Body of pancreas (tissue), 4 donors: ENCODE measurements at regions not wholly inside any gene's neighbourhood (a gene's known extent, or its start where the extent isn't known, plus 50 kb on each side); places are given as distances from the start of the nearest gene placed in this dataset.
A peak's percentile ranks its signal among the peaks of the same experiment; 100 is the strongest.

Source experiments
- ATAC-seq: fragments of 150-250 bp; one replicate; pipeline ENCODE4 v1.9.1; 2016
- DNase-seq, 4 donors: peaks; one replicate each; pipeline ENCODE4 v3.0.0-alpha.2; 2019
- H3K27ac ChIP-seq, 4 donors: fragments of 200-600 bp; sonication (generic); 1 replicate in 3 of 4; 2 replicates in 1 of 4; pipeline versions ENCODE4 v1.5.1 to v1.6.1; 2016 to 2019; ENCODE audit warnings: mild to moderate bottlenecking in 1 of 4, mixed read lengths in 1 of 4, moderate library complexity in 1 of 4
- H3K27me3 ChIP-seq, 2 donors: fragments of 200-600 bp; sonication (generic); one replicate each; pipeline ENCODE4 v1.6.0; 2016; ENCODE audit warnings: mild to moderate bottlenecking in 1 of 2
- H3K36me3 ChIP-seq, 2 donors: fragments of 200-600 bp; sonication (generic); replicated peaks in 1 of 2; 2 replicates each; pipeline ENCODE4 v1.5.1; 2016; ENCODE audit warnings: low read depth in 2 of 2; ENCODE audit not compliant: insufficient read depth in 1 of 2
- H3K4me1 ChIP-seq: fragments of 200-600 bp; sonication (generic); one replicate; pipeline ENCODE4 v1.6.0; 2016
- H3K4me3 ChIP-seq, 2 donors: fragments of 200-600 bp; sonication (generic); 1 replicate in 1 of 2; 2 replicates in 1 of 2; pipeline ENCODE4 v1.5.1; 2016 to 2019
- H3K9me3 ChIP-seq, 3 donors: fragments of 200-600 bp; sonication (generic); 1 replicate in 2 of 3; 2 replicates in 1 of 3; pipeline ENCODE4 v1.5.1; 2016
- CTCF ChIP-seq, 7 experiments: fragments of 450-650 bp in 4 of 7; fragments of 200-600 bp in 3 of 7; sonication (generic) in 3 of 7; IDR thresholded peaks; one replicate each; pipeline ENCODE4 v1.5.1; 2016 to 2019; ENCODE audit warnings: antibody characterized with exemption in 7 of 7
- POLR2A ChIP-seq, 3 donors: fragments of 450-650 bp; IDR thresholded peaks; one replicate each; pipeline ENCODE4 v1.6.1; 2016; ENCODE audit warnings: antibody characterized with exemption in 3 of 3, mild to moderate bottlenecking in 2 of 3
- WGBS, 2 donors: methylation state at CpG; one replicate each; pipeline ENCODE4 v1.1.5; 2017; 5-methylcytosine and 5-hydroxymethylcytosine counted together
- intact Hi-C: fragments of 100-400 bp; cut with DNase I; formaldehyde crosslinking; loops from one replicate; pipeline ENCODE4 v1.15.1; 2023

- peak overlapping the region; percentile 20 to 31 for H3K4me3 ChIP-seq
- WGBS, 2 donors, result 1% methylated on average over 30 to 31 of the region's 31 CpGs
- DNase-seq (peak in 3 of 4 donors; percentile 75 to 79 (median 78)), ATAC-seq (peak; percentile 43)
- H3K27ac ChIP-seq, result peak overlapping the region; percentile 93 to 98 (median 95)
- H3K27me3 ChIP-seq, result no peaks in the 10 kb centered on the region
- H3K9me3 ChIP-seq, result no peaks in the 10 kb centered on the region
- TF ChIP-seq CTCF (IDR thresholded peaks at IDR 0.05) (no peak), POLR2A (IDR thresholded peaks at IDR 0.05) (no peak)
- no peaks in the 10 kb centered on the region for H3K36me3 ChIP-seq
- intact Hi-C loops, result no loop called here
- peaks cover 28% of the 10 kb centered on the region for H3K4me1 ChIP-seq
These were observed 73.1 kb downstream of the OR2B2 start for GRCh38 chr6:27838945-27839625.

- TF ChIP-seq CTCF (IDR thresholded peaks at IDR 0.05) (peak in 4 of 7 experiments; percentile 34 to 50 (median 42)), POLR2A (IDR thresholded peaks at IDR 0.05) (peak; percentile 68 to 97 (median 96))
- Histone ChIP-seq H3K9me3 (no peaks in the 10 kb centered on the region), H3K27me3 (no peaks in the 10 kb centered on the region), H3K36me3 (no peaks in the 10 kb centered on the region), H3K4me3 (peak overlapping the region; percentile 31 to 36), H3K27ac (peak overlapping the region; percentile 93 to 98 (median 95)), H3K4me1 (peaks cover 28% of the 10 kb centered on the region)
- ATAC-seq, result peak; percentile 91
- WGBS, 2 donors, result 1% methylated on average over 26 to 66 of the region's 66 CpGs
- intact Hi-C loops, result no loop called here
- peak; percentile 75 to 90 (median 80) for DNase-seq
These were observed 73.9 kb downstream of the OR2B2 start for GRCh38 chr6:27838058-27838944.

GRCh38 chr6:27837625-27838057 lies 74.6 kb downstream of the OR2B2 start:
- ATAC-seq (peak; percentile 25), DNase-seq (peak in 1 of 4 donors; percentile 53)
- Histone ChIP-seq H3K27me3 (no peaks in the 10 kb centered on the region), H3K9me3 (no peaks in the 10 kb centered on the region), H3K4me3 (peak overlapping the region; percentile 23 to 36), H3K27ac (peak overlapping the region; percentile 93 to 98 (median 95)), H3K4me1 (peaks cover 28% of the 10 kb centered on the region), H3K36me3 (no peaks in the 10 kb centered on the region)
- intact Hi-C loops, result no loop called here
- TF ChIP-seq POLR2A (IDR thresholded peaks at IDR 0.05), result no peak
- no peak for TF ChIP-seq CTCF (IDR thresholded peaks at IDR 0.05)
- 0 to 2% methylated on average over 10 to 11 of the region's 11 CpGs for WGBS, 2 donors

DNA sequence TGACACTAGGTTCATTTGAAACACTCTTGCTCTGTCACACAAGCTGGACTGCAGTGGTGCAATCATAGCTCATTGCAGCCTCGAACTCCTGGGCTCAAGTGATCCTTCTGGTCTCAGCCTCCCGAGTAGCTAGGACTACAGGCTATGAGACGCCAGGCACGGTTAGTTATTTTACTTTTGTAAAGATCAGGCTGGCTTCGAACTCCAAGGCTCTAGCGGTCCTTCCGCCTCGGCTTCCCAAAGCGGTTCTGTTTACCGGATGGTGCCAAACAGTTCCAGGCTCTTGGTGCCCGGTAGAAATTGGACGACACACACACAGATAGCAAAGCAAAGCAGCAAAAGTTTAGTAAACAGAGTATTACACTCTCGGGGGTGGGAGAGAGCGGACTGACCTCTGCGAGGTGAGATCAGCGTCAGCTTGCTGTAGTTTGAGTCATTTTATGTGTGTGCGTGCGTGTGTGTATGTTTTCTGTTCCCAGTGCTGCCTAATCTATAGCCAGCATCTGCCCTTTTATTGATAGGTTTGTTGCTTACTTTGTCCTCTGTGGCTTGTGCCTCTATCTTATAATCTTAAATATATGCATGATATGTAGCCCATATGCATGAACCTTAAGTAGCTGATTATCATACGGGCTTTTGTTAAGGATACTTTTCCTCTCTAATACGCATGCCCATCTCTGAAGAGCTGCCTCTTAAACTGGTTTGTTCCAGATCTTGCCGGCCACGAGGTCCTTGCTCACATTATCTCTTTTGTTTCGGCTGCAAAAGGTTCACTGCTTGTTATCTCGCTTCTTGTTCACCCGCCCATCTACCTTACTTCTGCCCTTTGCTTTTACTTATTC lies 75.2 kb downstream of the OR2B2 start:
- Histone ChIP-seq H3K9me3 (no peaks in the 10 kb centered on the region), H3K36me3 (no peaks in the 10 kb centered on the region), H3K4me1 (peaks cover 28% of the 10 kb centered on the region), H3K4me3 (peak overlapping the region; percentile 23 to 36), H3K27ac (peak overlapping the region; percentile 93 to 98 (median 95)), H3K27me3 (no peaks in the 10 kb centered on the region)
- WGBS, 2 donors, result 0% methylated on average over 23 to 25 of the region's 25 CpGs
- DNase-seq, result peak; percentile 47 to 70 (median 62)
- peak; percentile 28 for ATAC-seq
- intact Hi-C loops, result no loop called here
- TF ChIP-seq POLR2A (IDR thresholded peaks at IDR 0.05) (peak in 2 of 3 donors; percentile 58 to 66), CTCF (IDR thresholded peaks at IDR 0.05) (no peak)
